GM12878 (cell line): ENCODE measurements at regions not wholly inside any gene's neighbourhood (a gene's known extent, or its start where the extent isn't known, plus 50 kb on each side); places are given as distances from the start of the nearest gene placed in this dataset.

Experiments used
- ATAC-seq: fragments of 200-7000 bp; cut with Tn5 transposase; 3 replicates; pipeline ENCODE4 v1.9.1; 2020; ENCODE audit warnings: mild to moderate bottlenecking, moderate library complexity
- BruUV-seq: library from RNA; stranded (reverse); fragments of 400-500 nt; replicated peaks from 2 replicates; lab custom pipeline; 2021; lab: Mats Ljungman, UMichigan
- CTCF ChIA-PET: fragments of 300-600 bp; sonication (Branson Sonifier 250); formaldehyde crosslinking; extraction: SDS; loops from one replicate; lab custom pipeline; 2021; ENCODE audit warnings: inconsistent platforms; lab: Yijun Ruan, JAX
- POLR2A ChIA-PET: fragments of 350-600 bp; formaldehyde crosslinking; extraction: SDS; loops from one replicate; lab custom pipeline; 2021; ENCODE audit warnings: inconsistent platforms; lab: Charles Lee
- RAD21 ChIA-PET: fragments of 300-600 bp; sonication (Branson Sonifier 250); formaldehyde crosslinking; loops from one replicate; lab custom pipeline; 2023; ENCODE audit warnings: antibody characterized with exemption; ENCODE audit not compliant: unreplicated experiment; lab: Charles Lee
- SMC1A ChIA-PET: fragments of 300-600 bp; sonication (Branson Sonifier 250); formaldehyde crosslinking; loops from one replicate; lab custom pipeline; 2023; ENCODE audit not compliant: unreplicated experiment, uncharacterized antibody; lab: Charles Lee
- DNase-seq: peaks from one replicate; pipeline ENCODE4 v3.0.0-alpha.2; 2011; ENCODE audit warnings: low read depth, low spot score
- FAIRE-seq: peaks from 3 replicates; lab custom pipeline; 2011; peaks lifted over from hg19 to GRCh38; lab: Jason Lieb, UNC
- H2AFZ ChIP-seq: 2 replicates; pipeline ENCODE4 v1.6.0; 2011; ENCODE audit warnings: low read depth, low read length, control low read depth; ENCODE audit not compliant: control insufficient read depth
- H3K27ac ChIP-seq: 2 replicates; pipeline ENCODE4 v1.5.1; 2011; ENCODE audit warnings: control low read depth; ENCODE audit not compliant: control insufficient read depth, insufficient read depth
- H3K27me3 ChIP-seq, 2 experiments: replicated peaks in 1 of 2; 2 replicates each; pipeline versions ENCODE4 v1.6.0 to v1.6.1; 2011; ENCODE audit warnings: low read length in 1 of 2; ENCODE audit not compliant: control insufficient read depth in 2 of 2, insufficient read depth in 2 of 2
- H3K36me3 ChIP-seq, 2 experiments: 2 replicates each; pipeline ENCODE4 v1.5.1; 2011; ENCODE audit warnings: low read length in 1 of 2; ENCODE audit not compliant: control insufficient read depth in 2 of 2, insufficient read depth in 2 of 2
- H3K4me1 ChIP-seq: 2 replicates; pipeline ENCODE4 v1.6.1; 2011; ENCODE audit warnings: mild to moderate bottlenecking, low read length, moderate library complexity, mixed read lengths; ENCODE audit not compliant: control insufficient read depth, insufficient read depth
- H3K4me2 ChIP-seq: 2 replicates; pipeline ENCODE4 v1.6.0; 2011; ENCODE audit warnings: control low read depth; ENCODE audit not compliant: control insufficient read depth, insufficient read depth
- H3K4me3 ChIP-seq: fragments of 200-600 bp; sonication (generic); 2 replicates; pipeline ENCODE4 v1.5.1; 2016
- H3K79me2 ChIP-seq: 2 replicates; pipeline ENCODE4 v1.6.0; 2011; ENCODE audit warnings: low read length; ENCODE audit not compliant: control insufficient read depth, insufficient read depth
- H3K9ac ChIP-seq: 2 replicates; pipeline ENCODE4 v1.8.0; 2011; ENCODE audit warnings: low read length, control low read depth, mixed read lengths; ENCODE audit not compliant: control insufficient read depth, insufficient read depth
- H3K9me3 ChIP-seq: replicated peaks from 3 replicates; pipeline ENCODE4 v1.5.1; 2011; ENCODE audit warnings: mild to moderate bottlenecking, low read length; ENCODE audit not compliant: control insufficient read depth, insufficient read depth
- H4K20me1 ChIP-seq: 2 replicates; pipeline ENCODE4 v1.6.0; 2011; ENCODE audit not compliant: control insufficient read depth, insufficient read depth
- TARDBP ChIP-seq: IDR thresholded peaks from 2 replicates; pipeline ENCODE4 v1.6.1; 2016; ENCODE audit warnings: borderline replicate concordance
- ZNF384 ChIP-seq: IDR thresholded peaks from 2 replicates; pipeline ENCODE4 v1.6.1; 2012; ENCODE audit warnings: low read depth, mild to moderate bottlenecking, low read length, improper control_type of control experiment, borderline replicate concordance
- WGBS: methylation state at CpG from one replicate; pipeline ENCODE4 v1.1.6; 2016; ENCODE audit warnings: low lambda C conversion rate; ENCODE audit not compliant: insufficient replicate concordance, insufficient coverage; ENCODE audit errors: missing lambda C conversion rate; 5-methylcytosine and 5-hydroxymethylcytosine counted together
- in situ Hi-C: fragments of 300-500 bp; cut with MboI; formaldehyde crosslinking; loops from 9 replicates; pipeline ENCODE4 v1.14.3; 2018; ENCODE audit warnings: mixed read lengths
- intact Hi-C: fragments of 100-400 bp; cut with micrococcal nuclease; formaldehyde crosslinking; loops from one replicate; pipeline ENCODE4 v1.14.2; 2022; ENCODE audit not compliant: unreplicated experiment
- TF ChIP-seq, protein P1 (sequence below): fragments of 450-650 bp; IDR thresholded peaks from 2 replicates; pipeline ENCODE4 v1.6.1; 2018; ENCODE audit warnings: mild to moderate bottlenecking, low read depth, moderate library complexity; ENCODE audit not compliant: partially characterized antibody
- TF ChIP-seq, protein P2 (sequence below): IDR thresholded peaks from 2 replicates; pipeline ENCODE4 v1.6.1; 2012; ENCODE audit warnings: low read depth, low read length, improper control_type of control experiment
- TF ChIP-seq, protein P3 (sequence below): IDR thresholded peaks from 2 replicates; pipeline ENCODE4 v1.6.1; 2011; ENCODE audit warnings: borderline replicate concordance, low read depth, mild to moderate bottlenecking, moderate library complexity, mixed read lengths, low read length; ENCODE audit not compliant: insufficient read depth; ENCODE audit errors: extremely low read length
- TF ChIP-seq, protein P4 (sequence below): IDR thresholded peaks from 2 replicates; pipeline ENCODE4 v1.6.1; 2012; ENCODE audit warnings: mild to moderate bottlenecking, low read depth, low read length

DNA sequence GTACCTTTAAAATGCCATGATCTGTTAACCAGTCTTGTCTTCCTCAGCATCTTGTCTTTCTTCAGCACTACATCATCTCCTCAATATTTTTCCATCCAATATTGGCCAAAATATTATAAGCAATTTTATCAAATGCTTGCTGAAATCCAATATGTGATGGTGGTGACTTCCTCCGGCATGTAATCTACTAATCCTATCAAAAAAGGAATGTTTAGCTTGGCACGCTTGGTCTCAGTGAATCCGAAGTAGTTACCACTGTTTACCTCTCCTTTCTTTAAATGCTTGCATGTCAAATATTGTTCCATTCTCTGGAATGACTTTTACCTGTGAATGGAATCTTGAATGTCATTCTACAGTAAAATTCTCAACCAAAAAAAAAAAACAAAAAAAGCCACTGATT, 72.3 kb upstream of the EEA1 start:
- in situ Hi-C loops = no loop called here
- no TSS peak for BruUV-seq

DNA sequence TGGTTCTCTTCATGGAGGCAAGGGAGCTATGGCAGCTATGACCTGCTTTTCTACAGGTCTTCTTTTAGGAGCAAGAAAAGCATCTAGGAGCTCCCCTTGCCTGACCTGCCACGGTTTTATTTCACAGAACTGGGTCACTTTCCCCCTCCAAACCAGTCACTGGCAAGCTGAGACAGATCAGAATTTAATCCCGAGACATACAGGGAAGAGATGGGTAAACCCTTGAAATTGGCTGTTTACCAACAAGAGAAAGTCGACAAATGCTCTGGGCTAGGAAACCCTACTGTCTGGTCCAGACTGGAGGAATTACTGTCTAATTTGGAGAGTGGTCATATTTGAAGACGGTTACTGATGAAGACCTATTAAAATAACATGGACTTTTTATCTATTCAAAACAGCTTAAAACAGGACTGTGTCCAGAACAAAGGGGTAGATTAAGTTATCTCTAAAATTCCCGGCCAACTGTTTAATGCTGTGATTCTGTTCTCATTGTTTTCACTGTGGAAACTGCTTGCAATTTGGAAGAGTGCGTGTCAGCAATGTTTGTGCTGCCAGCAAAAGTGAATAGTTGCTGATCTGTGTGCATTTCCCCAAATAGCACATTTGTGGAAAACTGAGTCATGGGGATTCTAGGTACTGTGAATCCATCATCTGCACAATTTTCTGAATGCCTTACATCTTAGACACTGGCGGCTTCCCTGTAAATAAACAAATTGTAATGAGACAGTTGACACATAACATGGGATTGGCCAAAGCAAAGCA, 73.4 kb upstream of the EEA1 start:
- Histone ChIP-seq H3K27ac (no peak overlapping the region), H3K4me3 (no peak overlapping the region), H3K9ac (no peak overlapping the region), H4K20me1 (no peaks in the 10 kb centered on the region), H3K36me3 (no peaks in the 10 kb centered on the region; a peak in 1 of 4 replicates), H3K4me2 (no peak overlapping the region), H3K4me1 (peaks cover 11% of the 10 kb centered on the region), H3K27me3 (no peaks in the 10 kb centered on the region), H3K9me3 (no peaks in the 10 kb centered on the region), H3K79me2 (no peaks in the 10 kb centered on the region), H2AFZ (no peak overlapping the region)
- intact Hi-C loops (no loop called here), in situ Hi-C loops (no loop called here)
- ChIA-PET SMC1A (interaction anchor here (0.5 to 22.0 kb wide), 3 partner anchors 12 to 381 kb away, joined by 3 to 420 read pairs (median 3); no protein-coding TSS in a partner anchor), CTCF (interaction anchor here (3.0 kb wide), 1 partner anchor 15 kb away, joined by 18 read pairs; no protein-coding TSS in a partner anchor), POLR2A (interaction anchor here (0.5 to 0.7 kb wide), 5 partner anchors 13 to 1673 kb away, joined by 5 to 10 read pairs (median 7); no protein-coding TSS in a partner anchor), RAD21 (interaction anchor here (1.0 to 1.2 kb wide), 2 partner anchors 15 to 16 kb away, joined by 3 to 4 read pairs; no protein-coding TSS in a partner anchor)
- BruUV-seq = no TSS peak
- ATAC-seq (no peak), FAIRE-seq (no peak), DNase-seq (no peak)
- 91% methylated on average over 7 of the region's 7 CpGs for WGBS
- TF ChIP-seq, protein P1, sequence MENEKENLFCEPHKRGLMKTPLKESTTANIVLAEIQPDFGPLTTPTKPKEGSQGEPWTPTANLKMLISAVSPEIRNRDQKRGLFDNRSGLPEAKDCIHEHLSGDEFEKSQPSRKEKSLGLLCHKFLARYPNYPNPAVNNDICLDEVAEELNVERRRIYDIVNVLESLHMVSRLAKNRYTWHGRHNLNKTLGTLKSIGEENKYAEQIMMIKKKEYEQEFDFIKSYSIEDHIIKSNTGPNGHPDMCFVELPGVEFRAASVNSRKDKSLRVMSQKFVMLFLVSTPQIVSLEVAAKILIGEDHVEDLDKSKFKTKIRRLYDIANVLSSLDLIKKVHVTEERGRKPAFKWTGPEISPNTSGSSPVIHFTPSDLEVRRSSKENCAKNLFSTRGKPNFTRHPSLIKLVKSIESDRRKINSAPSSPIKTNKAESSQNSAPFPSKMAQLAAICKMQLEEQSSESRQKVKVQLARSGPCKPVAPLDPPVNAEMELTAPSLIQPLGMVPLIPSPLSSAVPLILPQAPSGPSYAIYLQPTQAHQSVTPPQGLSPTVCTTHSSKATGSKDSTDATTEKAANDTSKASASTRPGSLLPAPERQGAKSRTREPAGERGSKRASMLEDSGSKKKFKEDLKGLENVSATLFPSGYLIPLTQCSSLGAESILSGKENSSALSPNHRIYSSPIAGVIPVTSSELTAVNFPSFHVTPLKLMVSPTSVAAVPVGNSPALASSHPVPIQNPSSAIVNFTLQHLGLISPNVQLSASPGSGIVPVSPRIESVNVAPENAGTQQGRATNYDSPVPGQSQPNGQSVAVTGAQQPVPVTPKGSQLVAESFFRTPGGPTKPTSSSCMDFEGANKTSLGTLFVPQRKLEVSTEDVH = no peak
- TF ChIP-seq, protein P2, sequence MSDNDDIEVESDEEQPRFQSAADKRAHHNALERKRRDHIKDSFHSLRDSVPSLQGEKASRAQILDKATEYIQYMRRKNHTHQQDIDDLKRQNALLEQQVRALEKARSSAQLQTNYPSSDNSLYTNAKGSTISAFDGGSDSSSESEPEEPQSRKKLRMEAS = no peak
- TF ChIP-seq ZNF384 = no peak
- TF ChIP-seq, protein P3, sequence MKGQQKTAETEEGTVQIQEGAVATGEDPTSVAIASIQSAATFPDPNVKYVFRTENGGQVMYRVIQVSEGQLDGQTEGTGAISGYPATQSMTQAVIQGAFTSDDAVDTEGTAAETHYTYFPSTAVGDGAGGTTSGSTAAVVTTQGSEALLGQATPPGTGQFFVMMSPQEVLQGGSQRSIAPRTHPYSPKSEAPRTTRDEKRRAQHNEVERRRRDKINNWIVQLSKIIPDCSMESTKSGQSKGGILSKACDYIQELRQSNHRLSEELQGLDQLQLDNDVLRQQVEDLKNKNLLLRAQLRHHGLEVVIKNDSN = no peak
- TF ChIP-seq, protein P4, sequence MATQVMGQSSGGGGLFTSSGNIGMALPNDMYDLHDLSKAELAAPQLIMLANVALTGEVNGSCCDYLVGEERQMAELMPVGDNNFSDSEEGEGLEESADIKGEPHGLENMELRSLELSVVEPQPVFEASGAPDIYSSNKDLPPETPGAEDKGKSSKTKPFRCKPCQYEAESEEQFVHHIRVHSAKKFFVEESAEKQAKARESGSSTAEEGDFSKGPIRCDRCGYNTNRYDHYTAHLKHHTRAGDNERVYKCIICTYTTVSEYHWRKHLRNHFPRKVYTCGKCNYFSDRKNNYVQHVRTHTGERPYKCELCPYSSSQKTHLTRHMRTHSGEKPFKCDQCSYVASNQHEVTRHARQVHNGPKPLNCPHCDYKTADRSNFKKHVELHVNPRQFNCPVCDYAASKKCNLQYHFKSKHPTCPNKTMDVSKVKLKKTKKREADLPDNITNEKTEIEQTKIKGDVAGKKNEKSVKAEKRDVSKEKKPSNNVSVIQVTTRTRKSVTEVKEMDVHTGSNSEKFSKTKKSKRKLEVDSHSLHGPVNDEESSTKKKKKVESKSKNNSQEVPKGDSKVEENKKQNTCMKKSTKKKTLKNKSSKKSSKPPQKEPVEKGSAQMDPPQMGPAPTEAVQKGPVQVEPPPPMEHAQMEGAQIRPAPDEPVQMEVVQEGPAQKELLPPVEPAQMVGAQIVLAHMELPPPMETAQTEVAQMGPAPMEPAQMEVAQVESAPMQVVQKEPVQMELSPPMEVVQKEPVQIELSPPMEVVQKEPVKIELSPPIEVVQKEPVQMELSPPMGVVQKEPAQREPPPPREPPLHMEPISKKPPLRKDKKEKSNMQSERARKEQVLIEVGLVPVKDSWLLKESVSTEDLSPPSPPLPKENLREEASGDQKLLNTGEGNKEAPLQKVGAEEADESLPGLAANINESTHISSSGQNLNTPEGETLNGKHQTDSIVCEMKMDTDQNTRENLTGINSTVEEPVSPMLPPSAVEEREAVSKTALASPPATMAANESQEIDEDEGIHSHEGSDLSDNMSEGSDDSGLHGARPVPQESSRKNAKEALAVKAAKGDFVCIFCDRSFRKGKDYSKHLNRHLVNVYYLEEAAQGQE = no peak

More for the DNA sequence above, 72.3 kb upstream of the EEA1 start:
- H2AFZ ChIP-seq = no peak overlapping the region
- RAD21 ChIA-PET = interaction anchor here (0.7 to 1.2 kb wide), 2 partner anchors 14 to 187 kb away, joined by 3 read pairs; no protein-coding TSS in a partner anchor
- peaks cover 5% of the 10 kb centered on the region; the same call in 1 of the 2 replicates for H3K4me1 ChIP-seq
- TF ChIP-seq TARDBP = no peak
- TF ChIP-seq, all 136 proteins: peak for 0
- H3K9me3 ChIP-seq = no peaks in the 10 kb centered on the region
- H3K9ac ChIP-seq = no peak overlapping the region
- SMC1A ChIA-PET = interaction anchor here (22.0 kb wide), 1 partner anchor 11 kb away, joined by 420 read pairs; no protein-coding TSS in a partner anchor
- DNase-seq = no peak
- WGBS = 100% methylated on average over 3 of the region's 3 CpGs
- FAIRE-seq = no peak
- H4K20me1 ChIP-seq = no peaks in the 10 kb centered on the region
- no peak for ATAC-seq
- no peaks in the 10 kb centered on the region for H3K27me3 ChIP-seq
- no peaks in the 10 kb centered on the region for H3K79me2 ChIP-seq
- H3K4me3 ChIP-seq = no peak overlapping the region
- CTCF ChIA-PET = no interaction called here
- POLR2A ChIA-PET = no interaction called here
- intact Hi-C loops = no loop called here
- no peaks in the 10 kb centered on the region; a peak in 1 of 4 replicates for H3K36me3 ChIP-seq
- H3K4me2 ChIP-seq = no peak overlapping the region
- H3K27ac ChIP-seq = no peak overlapping the region
